Activated CD4-positive, alpha-beta memory T cell treated with anti-CD3 and anti-CD28 coated beads, Interleukin-2, amount 10 ng/mL, durations not matched to agents 7 days and 5 days (primary cell): ENCODE measurements at regions not wholly inside any gene's neighbourhood (a gene's known extent, or its start where the extent isn't known, plus 50 kb on each side); places are given as distances from the start of the nearest gene placed in this dataset.

ENCODE experiments used
- CTCF ChIA-PET: fragments of 350-600 bp; sonication (Branson Sonifier 250); formaldehyde crosslinking; loops from one replicate; lab custom pipeline; 2021; ENCODE audit warnings: antibody characterized with exemption, inconsistent platforms; lab: Charles Lee
- POLR2A ChIA-PET: fragments of 350-600 bp; sonication (Branson Sonifier 250); formaldehyde crosslinking; loops from one replicate; lab custom pipeline; 2021; ENCODE audit warnings: antibody characterized with exemption; lab: Charles Lee
- DNase-seq: peaks from one replicate; pipeline ENCODE4 v3.0.0-alpha.2; 2020
- H3K27ac Mint-ChIP-seq: one replicate; pipeline ENCODE4 v1.8.0; 2021; ENCODE audit warnings: mild to moderate bottlenecking, mixed read lengths
- H3K27me3 Mint-ChIP-seq: one replicate; pipeline ENCODE4 v1.8.0; 2021; ENCODE audit warnings: mixed read lengths
- H3K36me3 Mint-ChIP-seq: one replicate; pipeline ENCODE4 v1.8.0; 2021; ENCODE audit warnings: low read depth, mixed read lengths
- H3K4me1 Mint-ChIP-seq: one replicate; pipeline ENCODE4 v1.8.0; 2021; ENCODE audit warnings: mixed read lengths
- H3K4me3 Mint-ChIP-seq: one replicate; pipeline ENCODE4 v1.8.0; 2021; ENCODE audit warnings: mild to moderate bottlenecking, mixed read lengths
- H3K9me3 Mint-ChIP-seq: one replicate; pipeline ENCODE4 v1.8.0; 2021; ENCODE audit warnings: mixed read lengths

- no peak for DNase-seq
- CTCF ChIA-PET: no interaction called here
- Mint-ChIP-seq H3K36me3 (no peaks in the 10 kb centered on the region), H3K4me3 (no peak overlapping the region), H3K27me3 (peaks cover 14% of the 10 kb centered on the region), H3K4me1 (no peaks in the 10 kb centered on the region), H3K9me3 (no peaks in the 10 kb centered on the region), H3K27ac (no peak overlapping the region)
- POLR2A ChIA-PET: no interaction called here
Observed at GRCh38 chr7:26546508-26547053, 254.9 kb downstream of the SNX10 start.

DNA sequence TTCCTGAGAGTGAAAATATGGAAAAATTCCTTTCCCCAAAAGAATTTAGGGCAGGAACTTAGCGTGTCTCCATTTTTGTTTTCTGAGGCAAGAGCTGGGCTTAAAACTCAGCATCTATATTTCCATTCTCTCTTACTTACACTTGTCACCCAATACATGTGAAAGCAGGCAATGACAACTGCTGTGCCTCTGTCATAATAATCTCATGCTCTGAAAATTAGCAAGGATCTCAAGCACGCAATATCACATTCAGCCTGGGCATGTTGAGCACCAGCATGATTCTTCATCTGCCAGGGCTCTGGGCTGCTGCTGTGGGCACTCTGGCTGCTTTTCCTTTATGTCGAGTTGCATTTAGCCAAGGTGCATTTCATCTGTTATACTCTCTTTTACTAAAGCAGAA lies 255.5 kb downstream of the SNX10 start:
- POLR2A ChIA-PET: no interaction called here
- Mint-ChIP-seq H3K4me1 (no peaks in the 10 kb centered on the region), H3K36me3 (no peaks in the 10 kb centered on the region), H3K27ac (no peak overlapping the region), H3K27me3 (peaks cover 12% of the 10 kb centered on the region), H3K9me3 (no peaks in the 10 kb centered on the region), H3K4me3 (no peak overlapping the region)
- CTCF ChIA-PET: no interaction called here
- no peak for DNase-seq

DNA sequence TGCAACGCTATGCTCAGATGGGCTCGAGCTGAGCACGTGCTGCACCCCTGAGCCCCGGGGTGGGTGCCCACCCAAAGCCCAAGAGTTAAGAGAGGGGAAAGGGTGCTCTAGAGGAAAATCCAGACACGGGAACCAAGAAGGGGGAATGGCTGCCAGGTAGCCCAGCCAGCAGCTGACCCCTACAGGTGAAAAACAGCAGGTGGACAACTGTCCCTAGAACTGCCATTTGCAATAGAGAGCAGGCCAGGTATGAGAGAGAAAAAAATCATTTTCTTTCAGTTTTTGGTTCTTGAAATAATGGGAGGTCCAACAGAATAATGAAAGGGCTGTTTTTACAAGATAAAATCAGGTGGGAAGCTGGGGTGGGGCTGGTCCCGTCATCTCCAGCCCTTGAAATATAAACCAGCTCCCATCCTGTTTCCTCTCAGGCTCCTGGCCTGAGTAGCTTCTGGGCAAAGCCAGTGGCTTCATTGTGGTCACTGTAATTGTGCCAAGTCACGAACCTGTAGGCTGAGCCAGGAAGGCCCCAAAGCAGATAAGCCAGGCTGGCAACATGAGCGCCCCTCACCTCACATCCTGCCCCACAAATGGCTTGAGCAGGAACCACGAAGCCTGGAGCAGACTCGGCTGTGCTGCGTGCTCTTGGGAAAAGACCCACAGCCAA lies 257.8 kb downstream of the SNX10 start:
- no peak overlapping the region for H3K4me3 Mint-ChIP-seq
- H3K27ac Mint-ChIP-seq: no peak overlapping the region
- no peaks in the 10 kb centered on the region for H3K36me3 Mint-ChIP-seq
- H3K27me3 Mint-ChIP-seq: peaks cover 18% of the 10 kb centered on the region
- H3K9me3 Mint-ChIP-seq: no peaks in the 10 kb centered on the region
- CTCF ChIA-PET: interaction anchor here (0.9 kb wide), 1 partner anchor 17 kb away, joined by 3 read pairs; no protein-coding TSS in a partner anchor
- no peak for DNase-seq
- POLR2A ChIA-PET: no interaction called here
- no peaks in the 10 kb centered on the region for H3K4me1 Mint-ChIP-seq

GRCh38 chr7:26550492-26550891 lies 258.8 kb downstream of the SNX10 start:
- Mint-ChIP-seq H3K27me3 (peaks cover 21% of the 10 kb centered on the region), H3K9me3 (no peaks in the 10 kb centered on the region), H3K4me1 (no peaks in the 10 kb centered on the region), H3K27ac (no peak overlapping the region), H3K36me3 (no peaks in the 10 kb centered on the region), H3K4me3 (no peak overlapping the region)
- POLR2A ChIA-PET: no interaction called here
- no peak for DNase-seq
- CTCF ChIA-PET: no interaction called here

GRCh38 chr7:26551740-26552139 lies 260.1 kb downstream of the SNX10 start:
- Mint-ChIP-seq H3K36me3 (no peaks in the 10 kb centered on the region), H3K4me3 (no peak overlapping the region), H3K27ac (no peak overlapping the region), H3K4me1 (no peaks in the 10 kb centered on the region), H3K9me3 (no peaks in the 10 kb centered on the region), H3K27me3 (peaks cover 21% of the 10 kb centered on the region)
- ChIA-PET POLR2A (no interaction called here), CTCF (no interaction called here)
- DNase-seq: no peak

DNA sequence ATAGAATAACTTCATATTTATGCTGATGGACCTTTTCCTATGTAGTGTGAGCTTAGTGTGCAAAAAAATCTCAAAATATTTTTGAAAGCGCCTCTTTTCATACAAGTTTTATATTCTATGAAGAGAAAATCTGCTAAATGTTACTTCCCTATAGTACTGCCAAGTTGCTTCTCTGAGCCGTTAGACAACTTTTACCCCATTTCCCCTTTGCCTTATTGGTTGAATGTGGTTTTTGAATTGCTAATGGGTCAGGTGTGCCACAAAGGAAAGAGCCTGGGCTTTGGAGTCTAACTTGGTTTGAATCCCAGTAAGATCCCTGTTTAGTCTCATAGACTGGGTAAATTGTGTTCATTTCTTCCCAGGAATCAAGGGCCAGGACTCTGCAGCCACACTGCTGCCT lies 261.5 kb downstream of the SNX10 start:
- no peaks in the 10 kb centered on the region for H3K9me3 Mint-ChIP-seq
- POLR2A ChIA-PET: no interaction called here
- CTCF ChIA-PET: no interaction called here
- no peak overlapping the region for H3K4me3 Mint-ChIP-seq
- H3K27ac Mint-ChIP-seq: no peak overlapping the region
- H3K4me1 Mint-ChIP-seq: no peaks in the 10 kb centered on the region
- H3K36me3 Mint-ChIP-seq: no peaks in the 10 kb centered on the region
- DNase-seq: no peak
- H3K27me3 Mint-ChIP-seq: peaks cover 22% of the 10 kb centered on the region

GRCh38 chr7:26553582-26553981 lies 261.9 kb downstream of the SNX10 start:
- H3K36me3 Mint-ChIP-seq: no peaks in the 10 kb centered on the region
- CTCF ChIA-PET: no interaction called here
- no peak overlapping the region for H3K4me3 Mint-ChIP-seq

DNA sequence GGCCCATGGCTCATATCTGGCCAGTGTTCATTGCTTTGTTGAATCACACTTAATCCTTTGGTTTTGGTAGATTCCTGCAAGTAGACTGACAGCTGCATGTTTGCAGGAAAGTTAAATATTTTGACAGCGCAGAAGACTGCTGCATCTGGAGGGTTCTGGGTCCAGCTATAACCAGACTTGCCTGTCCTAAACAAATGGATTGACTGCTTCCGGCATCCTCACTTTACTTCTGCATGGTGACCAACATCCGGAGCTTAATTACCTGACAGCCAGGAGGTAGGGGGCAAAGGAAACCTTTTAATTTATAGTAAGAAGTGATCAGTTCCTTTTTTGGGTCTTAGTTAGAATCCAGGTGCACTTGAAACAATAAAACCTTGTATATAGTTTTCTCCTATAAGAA lies 263.3 kb downstream of the SNX10 start:
- H3K4me1 Mint-ChIP-seq: no peaks in the 10 kb centered on the region
- DNase-seq: no peak
- CTCF ChIA-PET: no interaction called here
- peaks cover 21% of the 10 kb centered on the region for H3K27me3 Mint-ChIP-seq
- H3K9me3 Mint-ChIP-seq: no peaks in the 10 kb centered on the region
- H3K36me3 Mint-ChIP-seq: no peaks in the 10 kb centered on the region
- no peak overlapping the region for H3K4me3 Mint-ChIP-seq
- no peak overlapping the region for H3K27ac Mint-ChIP-seq
- POLR2A ChIA-PET: no interaction called here

More at GRCh38 chr7:26553582-26553981, 261.9 kb downstream of the SNX10 start:
- Mint-ChIP-seq H3K9me3 (no peaks in the 10 kb centered on the region), H3K4me1 (no peaks in the 10 kb centered on the region), H3K27me3 (peaks cover 21% of the 10 kb centered on the region), H3K27ac (no peak overlapping the region)
- POLR2A ChIA-PET: no interaction called here
- no peak for DNase-seq

DNA sequence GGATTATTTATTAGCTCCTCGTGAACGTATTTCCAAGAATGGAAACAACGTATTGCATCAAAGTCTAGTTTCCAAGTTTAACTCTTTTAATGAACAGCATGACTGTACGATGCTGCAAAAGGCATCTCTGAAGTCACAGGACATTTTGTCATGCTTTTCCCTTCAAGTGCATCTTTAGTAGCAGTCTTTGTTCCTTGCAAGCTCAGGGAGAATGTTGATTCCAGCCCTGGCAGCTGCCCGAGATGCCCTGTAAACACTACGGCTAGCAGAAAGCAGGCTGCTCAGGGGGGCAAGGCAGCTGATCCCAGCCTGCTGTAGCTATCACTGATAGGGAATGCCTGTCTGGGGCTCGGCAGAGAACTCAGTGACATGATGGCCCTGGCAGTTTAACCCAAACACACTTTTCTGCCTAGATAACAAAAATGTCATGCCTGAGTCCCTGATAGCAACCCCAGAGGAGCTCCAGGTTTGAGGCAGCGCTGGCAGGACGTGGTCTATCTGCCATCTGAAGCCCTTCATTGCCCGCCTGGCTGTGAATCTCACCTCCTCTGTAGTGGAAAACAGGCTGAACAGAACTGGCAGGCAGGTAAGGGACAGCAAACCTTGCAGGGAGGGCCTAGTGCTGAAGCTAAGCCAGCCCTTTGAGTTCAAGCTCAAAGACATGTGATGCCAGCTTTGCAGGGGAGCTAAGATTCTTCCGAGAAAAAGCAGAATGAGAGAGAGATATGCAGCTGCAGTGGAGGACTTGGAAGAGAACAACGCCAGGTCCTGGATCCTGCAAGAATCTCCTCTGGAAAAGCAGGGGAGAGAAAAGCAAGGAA lies 264.6 kb downstream of the SNX10 start:
- Mint-ChIP-seq H3K4me1 (no peaks in the 10 kb centered on the region), H3K27me3 (peaks cover 24% of the 10 kb centered on the region), H3K9me3 (no peaks in the 10 kb centered on the region), H3K4me3 (no peak overlapping the region), H3K36me3 (no peaks in the 10 kb centered on the region), H3K27ac (no peak overlapping the region)
- DNase-seq: no peak
- CTCF ChIA-PET: no interaction called here
- POLR2A ChIA-PET: interaction anchor here (0.6 kb wide), 1 partner anchor 13 kb away, joined by 3 read pairs; no protein-coding TSS in a partner anchor

GRCh38 chr7:26560526-26561256 lies 269.0 kb downstream of the SNX10 start:
- Mint-ChIP-seq H3K9me3 (no peaks in the 10 kb centered on the region), H3K4me1 (no peaks in the 10 kb centered on the region), H3K27me3 (peaks cover 13% of the 10 kb centered on the region), H3K27ac (no peak overlapping the region), H3K36me3 (no peaks in the 10 kb centered on the region), H3K4me3 (no peak overlapping the region)
- ChIA-PET CTCF (no interaction called here), POLR2A (no interaction called here)
- DNase-seq: no peak

DNA sequence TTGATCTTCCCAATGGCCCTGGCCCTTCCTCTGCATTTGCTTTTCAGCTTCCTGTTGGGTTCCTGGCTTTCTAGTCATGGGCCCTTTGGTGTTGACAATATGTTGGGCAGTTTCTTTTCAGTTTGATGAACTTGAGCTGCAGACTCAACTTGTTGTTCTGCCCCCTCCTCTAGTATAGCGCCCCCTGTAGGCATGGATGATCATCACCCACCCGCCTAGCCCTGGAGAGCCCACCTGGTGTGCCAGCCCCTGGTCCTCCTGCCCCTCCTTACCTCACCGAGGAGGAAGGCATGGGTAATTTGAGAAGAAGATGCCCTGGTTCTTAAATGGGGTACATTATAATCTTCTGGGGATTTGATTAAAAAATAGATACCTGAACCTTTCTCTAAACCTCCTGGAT lies 271.2 kb downstream of the SNX10 start:
- Mint-ChIP-seq H3K36me3 (no peaks in the 10 kb centered on the region), H3K4me3 (no peak overlapping the region), H3K27ac (no peak overlapping the region), H3K9me3 (no peaks in the 10 kb centered on the region), H3K27me3 (peaks cover 11% of the 10 kb centered on the region), H3K4me1 (no peaks in the 10 kb centered on the region)
- ChIA-PET POLR2A (no interaction called here), CTCF (no interaction called here)
- no peak for DNase-seq

DNA sequence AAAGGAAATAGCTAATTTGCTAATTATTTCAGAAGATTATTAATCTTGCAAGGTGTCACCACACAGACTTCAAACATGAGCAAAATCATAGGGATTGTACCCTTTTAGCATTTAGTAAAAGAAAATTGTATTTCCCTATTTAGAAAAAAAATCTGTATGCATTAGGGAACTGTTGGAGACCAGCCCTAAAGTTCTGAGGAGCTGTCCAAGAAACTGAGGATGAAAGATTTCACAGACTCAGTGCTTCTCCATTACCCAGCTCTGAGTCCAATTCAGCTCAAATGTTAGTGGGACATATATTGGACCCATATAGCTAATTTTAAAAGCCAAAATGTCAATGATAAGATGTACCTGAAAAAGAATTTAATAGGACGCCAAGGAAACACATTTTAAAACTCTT lies 271.7 kb downstream of the SNX10 start:
- Mint-ChIP-seq H3K4me1 (no peaks in the 10 kb centered on the region), H3K9me3 (no peaks in the 10 kb centered on the region), H3K36me3 (no peaks in the 10 kb centered on the region), H3K27ac (no peak overlapping the region), H3K27me3 (peaks cover 12% of the 10 kb centered on the region), H3K4me3 (no peak overlapping the region)
- CTCF ChIA-PET: no interaction called here
- POLR2A ChIA-PET: no interaction called here
- no peak for DNase-seq

GRCh38 chr7:26567266-26567665 lies 275.6 kb downstream of the SNX10 start:
- Mint-ChIP-seq H3K4me3 (no peak overlapping the region), H3K9me3 (no peaks in the 10 kb centered on the region), H3K27ac (no peak overlapping the region), H3K36me3 (no peaks in the 10 kb centered on the region), H3K27me3 (peaks cover 14% of the 10 kb centered on the region), H3K4me1 (no peaks in the 10 kb centered on the region)
- POLR2A ChIA-PET: no interaction called here
- no peak for DNase-seq
- CTCF ChIA-PET: no interaction called here
